ENCODE measurements at regions not wholly inside any gene's neighbourhood (a gene's known extent, or its start where the extent isn't known, plus 50 kb on each side); places are given as distances from the start of the nearest gene placed in this dataset.
"Not testable (repeated sequence)": the region's sequence is repeated elsewhere in the genome, so short reads cannot be mapped to it uniquely, and the experiment has no call there.

DNA sequence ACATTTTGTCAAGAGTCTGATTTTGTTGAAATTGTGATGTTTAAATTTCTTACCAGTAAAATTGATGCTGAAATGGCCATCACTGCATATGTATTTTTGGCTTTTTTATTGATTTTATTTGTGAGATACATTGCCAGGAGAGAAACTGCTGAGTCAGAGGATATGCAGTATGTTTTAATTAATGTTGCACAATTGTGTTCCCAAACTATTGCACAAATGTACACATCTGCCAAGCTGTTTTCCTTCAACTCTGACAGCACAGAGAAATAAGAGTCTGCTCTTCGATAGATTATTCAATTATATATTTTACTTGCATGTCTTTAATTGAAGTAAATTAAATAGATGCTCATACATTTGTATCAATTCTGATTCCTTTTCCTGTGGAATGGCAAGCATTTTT, 640.2 kb upstream of the LUZP2 start:
- Histone ChIP-seq H2AFZ (ENCODE audit: low read depth, low read length) (no peak overlapping the region), H3K36me3 (ENCODE audit: insufficient read depth, low read length) (no peaks in the 10 kb centered on the region), H3K4me3 (ENCODE audit: low read length) (no peak overlapping the region), H3K4me1 (ENCODE audit: insufficient read depth, low read length) (no peaks in the 10 kb centered on the region), H3K27me3 (ENCODE audit: insufficient read depth, low read length) (no peaks in the 10 kb centered on the region), H3K9me3 (ENCODE audit: low read length) (no peaks in the 10 kb centered on the region)

DNA sequence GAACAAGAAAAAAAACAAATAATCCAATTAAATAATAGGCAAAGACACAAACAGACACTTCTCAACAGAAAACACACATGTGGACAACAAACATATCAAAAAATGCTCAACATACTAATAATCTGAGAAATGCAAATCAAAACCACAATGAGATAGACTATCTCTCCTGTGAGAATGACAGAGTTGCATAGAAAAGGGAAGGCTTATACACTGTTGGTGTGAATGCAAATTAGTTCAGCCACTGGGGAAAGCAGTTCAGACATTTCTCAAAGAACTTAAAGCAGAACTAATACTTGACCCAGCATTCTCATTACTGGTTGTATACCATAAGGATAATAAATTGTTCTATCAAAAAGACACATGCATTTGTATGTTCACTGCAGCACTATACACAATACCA, 637.8 kb upstream of the LUZP2 start:
- H3K4me3 ChIP-seq (ENCODE audit: low read length) = no peak overlapping the region
- H3K36me3 ChIP-seq (ENCODE audit: insufficient read depth, low read length) = no peaks in the 10 kb centered on the region
- H3K9me3 ChIP-seq (ENCODE audit: low read length) = no peaks in the 10 kb centered on the region
- H3K4me1 ChIP-seq (ENCODE audit: insufficient read depth, low read length) = no peaks in the 10 kb centered on the region
- H2AFZ ChIP-seq (ENCODE audit: low read depth, low read length) = no peak overlapping the region
- H3K27me3 ChIP-seq (ENCODE audit: insufficient read depth, low read length) = no peaks in the 10 kb centered on the region

DNA sequence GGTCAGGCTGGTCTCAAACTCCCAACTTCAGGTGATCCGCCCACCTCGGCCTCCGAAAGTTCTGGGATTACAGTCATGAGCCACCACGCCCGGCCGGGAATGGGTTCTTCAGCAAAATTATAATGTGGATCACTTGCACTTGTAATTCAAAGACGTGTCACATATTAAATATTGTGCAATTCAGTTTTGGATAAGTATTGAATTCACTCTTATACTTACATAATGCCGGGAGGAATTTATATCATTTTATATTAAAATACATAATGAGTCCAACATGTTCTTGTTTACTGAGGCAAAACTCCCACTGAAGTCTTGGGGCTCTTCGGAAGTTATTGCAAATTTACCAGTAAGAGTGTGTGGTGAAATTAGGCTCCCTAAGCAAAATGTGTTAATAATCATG, 635.2 kb upstream of the LUZP2 start:
- Histone ChIP-seq H3K27me3 (ENCODE audit: insufficient read depth, low read length) (no peaks in the 10 kb centered on the region), H2AFZ (ENCODE audit: low read depth, low read length) (no peak overlapping the region), H3K4me1 (ENCODE audit: insufficient read depth, low read length) (no peaks in the 10 kb centered on the region), H3K36me3 (ENCODE audit: insufficient read depth, low read length) (no peaks in the 10 kb centered on the region), H3K9me3 (ENCODE audit: low read length) (no peaks in the 10 kb centered on the region), H3K4me3 (ENCODE audit: low read length) (no peak overlapping the region)

DNA sequence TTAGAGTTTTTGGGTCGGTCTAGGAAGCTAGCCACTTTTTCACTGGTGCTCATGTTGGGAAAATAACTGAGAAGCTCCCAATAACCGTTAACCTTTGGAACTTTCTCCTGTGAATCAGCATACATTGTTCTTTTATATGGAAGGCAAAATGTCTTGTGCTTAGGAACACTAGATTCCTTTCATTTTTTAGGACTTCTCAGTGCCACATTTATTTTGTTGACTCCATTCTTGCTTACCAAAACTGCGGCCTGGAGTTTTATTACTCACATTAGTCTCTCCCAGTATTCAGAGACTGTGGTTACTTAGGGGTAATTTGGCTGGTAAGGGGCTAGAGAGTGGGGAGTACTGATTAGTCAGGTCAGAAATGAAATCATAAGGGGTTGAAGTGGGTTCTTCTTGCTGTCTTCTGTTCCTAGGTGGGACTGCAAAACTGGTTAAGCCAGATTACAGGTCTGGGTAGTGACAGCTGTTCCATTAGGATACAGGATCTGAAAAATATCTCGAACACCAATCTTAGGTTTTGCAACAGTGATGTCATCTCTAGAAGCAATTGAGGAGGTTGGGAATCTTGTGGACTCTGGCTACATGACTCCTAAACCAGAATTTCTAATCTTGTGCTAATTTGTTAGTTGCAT, 631.4 kb upstream of the LUZP2 start:
- H3K27me3 ChIP-seq (ENCODE audit: insufficient read depth, low read length) = no peaks in the 10 kb centered on the region
- H3K36me3 ChIP-seq (ENCODE audit: insufficient read depth, low read length) = no peaks in the 10 kb centered on the region
- H2AFZ ChIP-seq (ENCODE audit: low read depth, low read length) = no peak overlapping the region
- H3K9me3 ChIP-seq (ENCODE audit: low read length) = no peaks in the 10 kb centered on the region
- no peak overlapping the region for H3K4me3 ChIP-seq (ENCODE audit: low read length)
- no peaks in the 10 kb centered on the region for H3K4me1 ChIP-seq (ENCODE audit: insufficient read depth, low read length)

DNA sequence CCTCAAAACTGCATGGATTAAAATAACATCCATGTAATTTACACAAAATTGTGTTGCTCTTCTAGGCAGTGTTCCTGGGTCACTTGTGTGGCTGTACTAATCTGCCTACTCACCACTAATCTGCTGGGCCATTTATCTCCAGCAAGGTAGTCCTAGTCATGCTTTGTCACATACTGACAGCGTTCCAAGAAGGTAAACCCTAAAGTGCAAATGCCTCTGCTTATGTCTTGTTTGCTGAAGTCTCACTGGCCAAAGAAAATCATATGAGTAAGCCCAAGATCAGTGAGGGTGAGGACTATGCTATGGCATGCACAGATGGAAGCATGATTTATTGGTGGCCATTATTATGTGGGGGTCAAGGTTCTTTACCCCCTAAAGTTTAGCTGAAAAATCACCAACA, 630.2 kb upstream of the LUZP2 start:
- Histone ChIP-seq H3K4me3 (ENCODE audit: low read length) (no peak overlapping the region), H3K27me3 (ENCODE audit: insufficient read depth, low read length) (no peaks in the 10 kb centered on the region), H3K4me1 (ENCODE audit: insufficient read depth, low read length) (no peaks in the 10 kb centered on the region), H2AFZ (ENCODE audit: low read depth, low read length) (no peak overlapping the region), H3K9me3 (ENCODE audit: low read length) (no peaks in the 10 kb centered on the region), H3K36me3 (ENCODE audit: insufficient read depth, low read length) (no peaks in the 10 kb centered on the region)

DNA sequence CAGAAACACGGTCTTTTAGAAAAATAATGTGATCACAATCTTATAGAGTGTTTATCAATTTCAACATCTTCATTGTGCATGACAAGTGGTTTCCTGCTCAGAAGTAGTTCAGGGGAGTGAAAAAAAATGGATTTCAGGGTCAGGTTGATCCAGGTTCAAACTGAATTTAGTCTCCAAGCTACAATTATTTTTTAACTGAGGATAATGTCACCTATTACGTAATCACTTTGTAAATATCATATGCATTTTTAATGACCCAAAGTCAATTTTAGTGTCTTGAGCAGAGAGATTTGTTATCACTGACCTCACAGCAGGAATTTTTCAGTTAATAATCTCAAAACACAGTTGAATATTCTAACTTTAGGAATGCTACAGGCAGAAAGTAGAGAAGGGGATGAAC, 627.2 kb upstream of the LUZP2 start:
- Histone ChIP-seq H3K4me1 (ENCODE audit: insufficient read depth, low read length) (no peaks in the 10 kb centered on the region), H3K4me3 (ENCODE audit: low read length) (no peak overlapping the region), H2AFZ (ENCODE audit: low read depth, low read length) (no peak overlapping the region), H3K9me3 (ENCODE audit: low read length) (no peaks in the 10 kb centered on the region), H3K36me3 (ENCODE audit: insufficient read depth, low read length) (no peaks in the 10 kb centered on the region), H3K27me3 (ENCODE audit: insufficient read depth, low read length) (no peaks in the 10 kb centered on the region)

DNA sequence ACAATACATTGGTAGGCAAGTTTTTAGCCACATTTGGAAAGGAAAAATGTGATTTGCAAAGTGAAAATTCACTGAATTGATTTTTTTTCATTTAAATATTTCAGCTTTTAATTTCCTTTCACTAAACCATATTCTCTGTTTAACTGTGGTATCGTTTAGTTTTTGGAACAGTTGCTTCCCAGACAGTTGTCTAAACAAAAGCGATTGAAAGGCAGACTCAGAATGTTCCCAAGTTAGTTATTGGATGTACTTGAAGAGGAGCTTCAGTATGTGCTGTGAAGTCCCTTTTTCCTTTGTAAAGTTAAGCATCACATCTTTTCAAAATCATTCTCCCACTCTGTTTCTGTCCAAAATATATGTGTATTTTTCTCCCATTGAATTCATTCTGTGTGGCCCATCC, 623.4 kb upstream of the LUZP2 start:
- H3K27me3 ChIP-seq (ENCODE audit: insufficient read depth, low read length) = no peaks in the 10 kb centered on the region
- no peaks in the 10 kb centered on the region for H3K4me1 ChIP-seq (ENCODE audit: insufficient read depth, low read length)
- H2AFZ ChIP-seq (ENCODE audit: low read depth, low read length) = no peak overlapping the region
- H3K4me3 ChIP-seq (ENCODE audit: low read length) = no peak overlapping the region
- H3K9me3 ChIP-seq (ENCODE audit: low read length) = no peaks in the 10 kb centered on the region
- H3K36me3 ChIP-seq (ENCODE audit: insufficient read depth, low read length) = no peaks in the 10 kb centered on the region

DNA sequence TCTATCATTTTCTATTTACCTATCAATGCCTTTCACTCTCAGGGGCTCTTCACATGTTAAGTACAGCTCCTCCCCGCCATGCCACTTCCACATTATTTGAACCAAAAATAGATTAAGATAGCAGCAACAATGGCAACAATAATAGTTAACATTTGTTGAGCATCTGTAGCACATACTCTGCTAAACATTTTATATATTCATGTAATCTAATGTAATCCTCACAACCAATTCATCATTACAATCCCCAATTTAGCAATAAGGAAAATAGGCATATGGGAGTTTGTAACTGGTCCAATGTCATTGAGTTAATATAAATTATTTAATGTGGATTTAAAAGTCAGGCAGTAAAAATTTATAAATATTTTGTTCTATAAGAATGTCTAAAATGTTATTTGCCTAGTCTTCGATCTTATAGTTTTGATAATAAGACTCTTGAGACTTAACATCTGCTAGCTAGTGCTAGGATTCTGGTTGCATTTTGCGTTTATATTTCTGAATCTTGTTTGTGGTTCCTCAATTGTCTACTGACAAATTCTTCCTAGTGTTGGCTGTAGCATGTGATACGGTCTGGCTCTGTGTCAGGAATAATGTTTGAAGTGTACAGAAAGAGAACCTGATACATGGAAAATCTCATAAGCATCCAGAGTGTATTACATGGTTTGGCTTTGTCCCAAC, 621.5 kb upstream of the LUZP2 start:
- Histone ChIP-seq H3K27me3 (ENCODE audit: insufficient read depth, low read length) (no peaks in the 10 kb centered on the region), H3K4me3 (ENCODE audit: low read length) (no peak overlapping the region), H3K9me3 (ENCODE audit: low read length) (no peaks in the 10 kb centered on the region), H3K4me1 (ENCODE audit: insufficient read depth, low read length) (no peaks in the 10 kb centered on the region), H3K36me3 (ENCODE audit: insufficient read depth, low read length) (no peaks in the 10 kb centered on the region), H2AFZ (ENCODE audit: low read depth, low read length) (no peak overlapping the region)

DNA sequence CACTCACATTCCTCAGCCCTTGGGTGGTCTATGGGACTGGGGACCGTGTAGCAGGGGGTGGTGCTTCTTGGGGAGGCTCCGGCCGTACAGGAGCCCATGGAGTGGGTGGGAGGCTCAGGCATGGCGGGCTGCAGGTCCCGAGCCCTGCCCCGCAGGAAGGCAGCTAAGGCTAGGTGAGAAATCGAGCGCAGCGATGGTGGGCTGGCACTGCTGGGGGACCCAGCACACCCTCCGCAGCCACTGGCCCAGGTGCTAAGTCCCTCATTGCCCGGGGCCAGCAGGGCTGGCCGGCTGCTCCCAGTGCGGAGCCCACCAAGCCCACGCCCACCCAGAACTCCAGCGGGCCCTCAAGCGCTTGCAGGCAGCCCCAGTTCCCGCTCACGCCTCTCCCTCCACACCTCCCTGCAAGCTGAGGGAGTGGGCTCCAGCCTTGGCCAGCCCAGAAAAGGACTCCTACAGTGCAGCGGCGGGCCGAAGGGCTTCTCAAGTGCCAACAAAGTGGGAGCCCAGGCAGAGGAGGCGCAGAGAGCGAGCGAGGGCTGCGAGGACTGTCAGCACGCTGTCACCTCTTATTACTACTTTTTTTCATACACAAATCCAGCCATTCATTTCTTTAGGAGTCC, 613.3 kb upstream of the LUZP2 start:
- not testable (repeated sequence) for H3K27me3 ChIP-seq (ENCODE audit: insufficient read depth, low read length); H3K4me1 ChIP-seq (ENCODE audit: insufficient read depth, low read length); H3K4me3 ChIP-seq (ENCODE audit: low read length); H3K9me3 ChIP-seq (ENCODE audit: low read length); H2AFZ ChIP-seq (ENCODE audit: low read depth, low read length); H3K36me3 ChIP-seq (ENCODE audit: insufficient read depth, low read length)

DNA sequence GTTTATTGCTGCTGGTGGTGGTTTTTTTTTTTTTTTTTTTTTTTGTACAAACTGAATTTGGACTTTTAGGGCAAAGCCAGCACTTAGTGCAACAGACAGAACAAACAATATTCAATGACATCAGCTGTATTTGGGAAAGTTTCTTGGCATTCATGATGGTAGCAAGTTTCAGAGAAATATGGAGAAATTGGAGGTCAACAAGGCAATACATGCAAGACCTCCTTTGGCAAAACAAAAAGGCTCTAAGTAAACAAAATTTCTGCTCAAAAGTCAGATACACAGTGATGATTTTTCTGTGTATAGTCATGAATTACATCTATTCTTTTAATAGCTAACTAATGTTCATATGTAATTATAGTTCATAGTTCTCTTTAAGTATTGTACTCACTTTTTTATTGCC, 612.5 kb upstream of the LUZP2 start:
- Histone ChIP-seq H3K36me3 (ENCODE audit: insufficient read depth, low read length) (no peaks in the 10 kb centered on the region), H3K4me3 (ENCODE audit: low read length) (no peak overlapping the region), H3K27me3 (ENCODE audit: insufficient read depth, low read length) (no peaks in the 10 kb centered on the region), H3K4me1 (ENCODE audit: insufficient read depth, low read length) (no peaks in the 10 kb centered on the region), H3K9me3 (ENCODE audit: low read length) (no peaks in the 10 kb centered on the region), H2AFZ (ENCODE audit: low read depth, low read length) (no peak overlapping the region)

DNA sequence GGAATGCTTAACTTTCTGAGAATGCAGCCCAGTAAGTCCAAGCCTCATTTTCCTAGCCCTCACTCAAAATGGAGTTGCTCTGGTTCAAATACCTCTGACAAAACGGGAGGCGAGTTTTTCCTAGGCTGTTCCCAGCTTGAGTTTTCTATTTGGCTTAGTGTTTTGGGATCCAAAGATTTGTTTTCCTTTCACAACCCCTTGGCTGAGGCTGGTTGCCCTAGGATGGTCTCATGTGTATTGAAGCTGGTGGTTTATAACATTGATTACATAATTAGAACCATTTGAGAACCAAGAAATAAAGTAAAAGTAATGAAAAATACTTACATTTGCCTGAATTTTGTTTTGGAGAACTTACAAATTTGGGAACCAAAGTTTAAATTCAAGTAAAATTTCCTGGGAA, 611.1 kb upstream of the LUZP2 start:
- H3K9me3 ChIP-seq (ENCODE audit: low read length) = no peaks in the 10 kb centered on the region
- no peaks in the 10 kb centered on the region for H3K36me3 ChIP-seq (ENCODE audit: insufficient read depth, low read length)
- H2AFZ ChIP-seq (ENCODE audit: low read depth, low read length) = no peak overlapping the region
- H3K4me1 ChIP-seq (ENCODE audit: insufficient read depth, low read length) = no peaks in the 10 kb centered on the region
- H3K27me3 ChIP-seq (ENCODE audit: insufficient read depth, low read length) = no peaks in the 10 kb centered on the region
- no peak overlapping the region for H3K4me3 ChIP-seq (ENCODE audit: low read length)

DNA sequence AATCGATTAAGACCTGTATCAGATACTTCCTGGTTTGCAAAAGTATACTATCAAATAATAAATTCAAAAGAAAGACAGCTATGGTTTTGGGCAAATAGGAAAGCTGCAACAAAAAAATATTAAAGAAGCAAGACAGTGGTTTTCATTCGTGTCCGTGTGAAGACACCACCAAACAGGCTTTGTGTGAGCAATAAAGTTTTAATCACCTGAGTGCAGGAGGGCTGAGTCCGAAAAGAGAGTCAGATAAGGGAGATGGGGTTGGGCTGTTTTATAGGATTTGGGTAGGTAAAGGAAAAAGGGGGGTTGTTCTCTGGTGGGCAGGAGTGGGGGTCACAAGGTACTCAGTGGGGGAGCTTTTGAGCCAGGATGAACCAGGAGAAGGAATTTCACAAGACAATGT, 609.7 kb upstream of the LUZP2 start:
- H3K4me1 ChIP-seq (ENCODE audit: insufficient read depth, low read length); H3K36me3 ChIP-seq (ENCODE audit: insufficient read depth, low read length); H3K9me3 ChIP-seq (ENCODE audit: low read length); H3K4me3 ChIP-seq (ENCODE audit: low read length); H3K27me3 ChIP-seq (ENCODE audit: insufficient read depth, low read length); H2AFZ ChIP-seq (ENCODE audit: low read depth, low read length): not testable (repeated sequence)

DNA sequence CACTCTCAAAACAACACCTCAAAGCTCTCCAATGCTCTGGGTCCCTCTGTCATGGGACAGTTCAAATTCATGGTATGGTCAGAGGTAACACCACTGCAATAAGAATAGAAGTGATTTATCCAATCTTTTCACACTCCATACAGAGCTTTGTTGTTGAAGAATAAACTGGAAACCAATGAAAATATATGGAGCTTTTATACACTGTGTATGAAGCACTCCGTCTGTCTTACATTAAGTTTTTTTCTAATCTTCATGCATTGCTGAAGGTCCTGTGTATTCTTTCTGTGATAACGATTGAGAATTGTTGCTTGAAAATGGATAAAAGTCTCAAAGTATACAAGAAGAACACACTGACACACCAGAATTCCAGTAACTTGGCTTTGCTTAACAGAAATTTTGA, 603.7 kb upstream of the LUZP2 start:
- H3K4me3 ChIP-seq (ENCODE audit: low read length) = no peak overlapping the region
- H2AFZ ChIP-seq (ENCODE audit: low read depth, low read length) = no peak overlapping the region
- no peaks in the 10 kb centered on the region for H3K4me1 ChIP-seq (ENCODE audit: insufficient read depth, low read length)
- no peaks in the 10 kb centered on the region for H3K27me3 ChIP-seq (ENCODE audit: insufficient read depth, low read length)
- no peaks in the 10 kb centered on the region for H3K36me3 ChIP-seq (ENCODE audit: insufficient read depth, low read length)
- H3K9me3 ChIP-seq (ENCODE audit: low read length) = no peaks in the 10 kb centered on the region
